NOMO-1 treated with dmso at 0.1 percent for 144 hours (cell line): ENCODE measurements at regions not wholly inside any gene's neighbourhood (a gene's known extent, or its start where the extent isn't known, plus 50 kb on each side); places are given as distances from the start of the nearest gene placed in this dataset.
A peak's percentile ranks its signal among the peaks of the same experiment; 100 is the strongest.
"Not testable (repeated sequence)": the region's sequence is repeated elsewhere in the genome, so short reads cannot be mapped to it uniquely, and the experiment has no call there.

ENCODE experiments used
- DNase-seq: peaks from one replicate; lab custom pipeline; 2025; ENCODE audit not compliant: unreplicated experiment; lab: John Stamatoyannopoulos, UW

DNA sequence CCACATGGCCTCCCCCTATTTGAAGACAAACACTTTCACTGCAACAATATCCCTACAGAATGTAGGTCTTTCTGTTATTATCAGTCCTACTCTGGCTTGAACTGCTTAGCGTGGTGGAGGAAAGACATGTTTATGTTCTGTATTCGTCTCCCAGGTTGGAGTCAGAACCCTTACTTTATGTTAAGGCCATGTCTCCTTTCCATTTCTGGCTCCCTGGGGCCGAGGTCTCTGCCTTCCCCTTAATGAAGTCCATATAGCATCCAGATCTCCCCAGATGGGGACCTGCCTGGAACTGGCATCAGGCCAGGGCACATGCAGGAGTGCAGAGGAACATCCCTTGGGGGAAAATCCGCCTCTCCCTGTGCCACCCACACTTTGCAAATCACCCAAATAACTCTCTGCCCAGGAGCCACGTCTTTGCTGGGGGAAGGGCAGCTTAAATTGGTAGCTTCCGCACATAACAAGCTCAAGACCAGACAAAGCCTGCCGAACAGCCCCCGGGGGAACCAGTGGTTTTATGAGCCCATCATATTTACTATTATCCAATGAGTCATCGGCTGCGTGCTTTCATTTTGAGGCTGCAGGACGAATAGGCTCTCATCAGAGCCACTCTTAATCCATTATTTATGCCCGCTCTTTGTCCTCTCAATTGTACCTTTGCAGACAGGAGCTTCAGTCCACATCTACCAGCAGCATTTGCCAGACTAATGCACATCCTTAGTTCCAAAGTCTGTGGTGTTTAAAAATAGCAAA, 237.0 kb downstream of the UACA start:
- DNase-seq, result peak; percentile 62

DNA sequence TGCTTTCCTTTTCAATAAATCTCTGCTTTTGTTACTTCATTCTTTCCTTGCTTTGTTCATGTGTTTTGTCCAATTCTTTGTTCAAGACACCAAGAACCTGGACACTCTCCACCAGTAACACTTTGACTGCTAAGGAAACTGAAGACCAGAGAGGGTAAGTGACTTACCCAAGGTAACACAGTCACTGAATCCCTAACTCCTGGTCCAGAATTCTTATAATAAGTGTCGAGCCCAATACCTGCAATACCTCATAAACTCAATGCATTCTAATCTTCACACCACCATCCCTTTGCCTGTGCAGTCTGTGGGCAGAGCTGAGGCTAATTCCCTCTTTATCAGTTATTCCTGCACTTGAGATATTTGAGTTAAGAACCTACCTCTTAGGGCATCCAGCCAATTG, 237.8 kb downstream of the UACA start:
- DNase-seq, result no peak

DNA sequence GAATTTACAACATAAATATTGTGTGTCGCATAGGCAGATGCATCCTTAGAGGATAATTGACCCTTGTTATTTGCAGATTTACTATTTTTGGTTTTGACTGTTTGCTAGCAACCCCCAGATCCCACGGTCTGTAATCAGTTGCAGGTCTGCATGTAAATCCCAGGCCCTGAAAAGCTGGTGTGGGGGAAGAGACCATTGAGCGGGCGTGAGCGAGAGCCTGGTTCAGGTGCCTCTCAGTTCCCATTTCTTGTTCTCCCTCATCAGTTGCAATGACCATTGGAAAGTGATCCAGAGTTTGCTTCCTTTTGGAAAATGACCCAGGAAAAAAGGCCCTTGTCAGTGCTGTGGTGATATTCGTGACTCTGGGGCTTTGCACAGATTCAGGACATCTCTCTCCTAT, 238.9 kb downstream of the UACA start:
- no peak for DNase-seq

DNA sequence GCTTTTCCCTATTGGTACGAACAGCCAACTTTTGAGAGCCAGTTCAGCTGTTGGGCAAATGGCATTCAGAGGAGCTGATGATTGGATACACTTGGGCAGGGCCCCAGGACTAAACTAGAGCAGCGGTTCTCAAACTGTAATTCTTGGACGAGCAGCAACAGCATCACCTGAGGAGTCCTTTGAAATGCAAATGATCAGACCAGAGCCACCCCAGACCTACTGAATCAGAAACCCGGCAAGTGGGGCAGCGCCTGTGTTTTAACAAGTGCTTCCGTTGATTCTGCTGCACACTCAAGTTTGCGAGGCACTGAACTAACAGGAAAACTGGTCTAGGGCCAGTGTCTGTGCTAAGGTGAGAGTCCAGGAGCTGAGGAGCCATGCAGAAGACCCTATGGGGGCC, 239.7 kb downstream of the UACA start:
- no peak for DNase-seq

DNA sequence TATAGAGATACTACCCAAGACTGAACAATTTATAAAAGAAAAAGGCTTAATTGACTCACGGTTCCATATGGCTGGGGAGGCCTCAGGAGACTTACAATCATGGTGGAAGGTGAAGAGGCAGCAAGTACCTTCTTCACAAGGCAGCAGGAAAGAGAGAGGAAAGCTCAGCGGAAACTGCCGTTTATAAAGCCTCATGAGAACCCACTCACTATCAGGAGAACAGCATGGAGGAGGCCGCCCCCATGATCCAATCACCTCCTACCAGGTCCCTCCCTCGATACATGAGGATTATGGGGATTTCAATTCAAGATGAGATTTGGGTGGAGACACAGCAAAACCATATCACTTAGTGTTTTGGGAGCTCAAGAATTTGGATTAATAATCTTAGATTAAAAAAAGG, 240.2 kb downstream of the UACA start:
- no peak for DNase-seq

DNA sequence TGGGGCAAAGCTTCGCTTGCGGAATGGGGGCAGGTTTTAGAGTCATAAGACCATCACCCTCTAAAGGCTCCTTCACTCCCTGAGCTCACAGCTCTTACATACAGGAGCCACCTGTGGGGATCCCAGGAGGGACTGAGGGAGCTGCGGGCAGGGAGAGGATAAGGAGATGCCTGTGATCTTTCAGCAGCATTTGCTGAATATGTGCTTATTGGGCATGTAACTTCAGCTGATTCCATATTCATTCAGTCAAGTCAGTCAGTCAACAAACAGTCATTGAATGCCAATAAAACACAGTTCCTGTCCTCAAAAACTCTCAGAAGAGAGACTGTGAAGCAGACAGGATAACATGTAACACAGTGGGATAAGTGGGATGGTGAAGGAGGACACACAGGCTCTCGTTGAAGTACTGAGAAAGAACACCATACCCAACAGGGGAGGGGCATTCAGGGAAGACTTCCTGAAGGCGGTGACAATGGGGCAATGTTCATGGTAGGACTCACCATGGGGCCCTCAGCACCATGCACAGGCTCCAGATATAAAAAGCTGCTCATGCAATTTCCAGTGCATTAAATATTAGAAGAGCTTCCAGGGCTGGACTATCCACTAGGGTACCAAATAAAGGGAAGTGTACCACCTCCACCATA, 240.9 kb downstream of the UACA start:
- DNase-seq, result no peak

DNA sequence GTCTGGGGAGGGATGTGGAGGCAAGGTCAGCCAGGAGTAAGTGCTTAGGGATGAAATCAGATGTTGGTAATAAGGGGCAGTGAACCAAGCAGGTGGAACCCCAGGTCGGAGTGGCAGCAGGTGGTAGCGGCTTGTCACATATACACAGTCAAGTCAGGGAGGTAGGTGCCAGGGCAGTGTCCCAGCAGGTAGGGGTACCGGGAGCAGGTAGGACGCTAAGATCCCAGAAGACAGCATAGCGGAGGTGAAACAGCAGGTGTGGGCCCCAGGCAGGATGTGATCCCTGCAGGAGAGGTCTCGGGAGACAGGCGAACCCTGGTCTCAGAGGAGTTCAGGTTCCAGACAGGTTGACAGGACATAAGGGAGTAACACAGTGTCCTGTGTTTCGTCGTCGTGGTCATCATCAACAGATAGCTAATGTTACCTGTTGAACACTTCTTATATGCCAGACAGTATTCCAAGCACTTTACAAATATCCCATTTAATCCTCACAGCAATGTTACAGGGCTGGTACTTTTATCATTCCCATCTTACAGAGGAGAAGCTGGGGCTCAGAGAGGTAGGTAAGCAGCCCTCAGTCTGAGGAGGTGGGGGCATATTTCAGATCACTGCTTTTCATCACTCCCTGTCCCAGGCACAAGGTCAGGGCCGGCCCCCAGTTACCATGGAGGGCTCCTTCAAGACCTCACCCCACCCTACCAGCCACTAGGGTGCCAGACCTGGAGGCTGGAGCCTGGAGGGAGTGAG, 241.6 kb downstream of the UACA start:
- no peak for DNase-seq

DNA sequence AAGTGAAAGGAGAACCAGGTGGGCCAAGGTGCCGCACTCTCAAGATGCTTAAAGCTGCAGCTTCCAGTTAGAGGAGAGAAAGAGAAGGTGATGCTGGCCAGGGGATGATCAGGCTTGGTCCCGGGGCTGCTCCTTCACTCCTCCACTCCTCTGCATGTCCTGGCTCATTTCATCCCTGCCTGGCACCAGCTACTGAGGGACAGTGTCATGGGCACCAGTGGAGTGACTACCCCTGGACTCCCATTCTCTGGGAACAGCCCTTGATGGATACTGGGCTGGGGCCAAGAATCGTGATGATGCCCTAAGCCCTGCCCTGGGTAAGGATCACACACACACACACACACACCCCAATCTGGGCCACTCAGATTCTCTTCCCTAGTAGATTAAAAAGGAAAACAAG, 243.7 kb downstream of the UACA start:
- no peak for DNase-seq

DNA sequence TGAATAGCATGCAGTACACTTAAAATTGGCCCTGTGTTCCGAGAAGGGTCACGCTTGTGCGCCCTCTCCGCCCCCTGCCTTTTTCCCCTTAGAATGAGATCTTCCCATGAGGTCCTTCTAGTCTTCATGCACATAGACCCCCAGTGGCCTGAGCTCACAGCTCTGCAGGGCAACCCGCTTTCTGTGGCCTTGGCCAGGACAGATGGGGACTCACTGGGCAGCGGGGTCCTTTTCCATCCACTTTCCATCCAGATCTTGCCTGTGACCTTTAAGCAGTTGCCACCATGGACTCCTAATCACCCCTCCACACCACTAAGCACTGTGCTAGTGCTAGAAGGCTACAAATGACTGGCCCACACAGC, 244.4 kb downstream of the UACA start:
- no peak for DNase-seq

DNA sequence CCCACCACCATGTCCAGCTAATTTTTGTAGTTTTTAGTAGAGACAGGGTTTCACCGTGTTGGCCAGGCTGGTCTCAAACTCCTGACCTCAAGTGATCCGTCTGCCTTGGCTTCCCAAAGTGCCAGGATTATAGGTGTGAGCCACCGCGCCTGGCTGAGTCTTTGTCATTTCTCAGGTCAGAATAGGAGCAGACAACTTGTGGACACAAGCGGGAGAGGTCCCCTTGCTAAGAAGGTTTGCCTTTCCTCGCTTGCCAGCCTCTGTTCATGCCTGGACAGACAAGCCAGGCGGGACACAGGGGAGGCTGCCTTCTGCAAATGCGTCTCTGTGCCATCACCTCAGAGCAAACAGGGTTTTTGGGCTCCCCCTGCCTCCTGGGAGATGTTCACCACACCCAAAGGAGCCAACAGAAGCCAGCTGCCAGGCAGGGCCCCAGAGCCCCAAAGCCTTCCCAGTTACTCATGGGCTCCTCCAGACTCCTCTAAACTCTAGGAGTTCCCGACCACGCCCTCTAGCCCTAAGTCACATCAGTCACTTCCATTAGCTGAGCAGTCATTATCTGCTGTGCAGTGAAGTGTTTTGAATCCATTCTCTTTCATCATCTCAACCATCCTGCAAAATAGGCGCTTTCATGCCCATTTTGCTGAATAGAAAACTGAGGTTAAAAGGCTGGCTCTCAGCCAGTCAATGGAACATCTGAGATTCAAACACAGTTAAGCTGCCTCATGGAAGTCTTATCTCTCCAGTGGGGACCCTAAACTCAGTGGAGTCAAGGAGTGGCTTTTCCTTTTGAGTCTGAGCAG, 245.0 kb downstream of the UACA start:
- DNase-seq, result no peak

DNA sequence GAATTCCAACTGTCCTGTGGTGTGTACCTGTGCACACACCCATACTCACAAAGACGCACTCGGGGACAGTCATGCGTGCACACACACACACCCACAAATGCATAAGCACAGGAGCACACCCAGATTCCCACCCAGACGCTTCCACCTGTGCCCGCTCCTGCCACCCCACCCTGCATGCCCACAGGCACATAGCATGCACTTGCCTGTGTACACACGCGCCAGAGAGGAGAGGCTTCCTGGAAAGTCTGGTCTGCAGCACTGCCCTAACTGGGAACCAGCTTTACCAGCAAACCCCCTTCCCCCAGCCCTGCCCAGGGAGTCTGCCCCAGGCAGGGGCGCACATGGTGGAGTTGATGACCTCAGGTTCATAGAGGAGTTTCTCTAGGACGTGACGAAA, 246.2 kb downstream of the UACA start:
- no peak for DNase-seq

DNA sequence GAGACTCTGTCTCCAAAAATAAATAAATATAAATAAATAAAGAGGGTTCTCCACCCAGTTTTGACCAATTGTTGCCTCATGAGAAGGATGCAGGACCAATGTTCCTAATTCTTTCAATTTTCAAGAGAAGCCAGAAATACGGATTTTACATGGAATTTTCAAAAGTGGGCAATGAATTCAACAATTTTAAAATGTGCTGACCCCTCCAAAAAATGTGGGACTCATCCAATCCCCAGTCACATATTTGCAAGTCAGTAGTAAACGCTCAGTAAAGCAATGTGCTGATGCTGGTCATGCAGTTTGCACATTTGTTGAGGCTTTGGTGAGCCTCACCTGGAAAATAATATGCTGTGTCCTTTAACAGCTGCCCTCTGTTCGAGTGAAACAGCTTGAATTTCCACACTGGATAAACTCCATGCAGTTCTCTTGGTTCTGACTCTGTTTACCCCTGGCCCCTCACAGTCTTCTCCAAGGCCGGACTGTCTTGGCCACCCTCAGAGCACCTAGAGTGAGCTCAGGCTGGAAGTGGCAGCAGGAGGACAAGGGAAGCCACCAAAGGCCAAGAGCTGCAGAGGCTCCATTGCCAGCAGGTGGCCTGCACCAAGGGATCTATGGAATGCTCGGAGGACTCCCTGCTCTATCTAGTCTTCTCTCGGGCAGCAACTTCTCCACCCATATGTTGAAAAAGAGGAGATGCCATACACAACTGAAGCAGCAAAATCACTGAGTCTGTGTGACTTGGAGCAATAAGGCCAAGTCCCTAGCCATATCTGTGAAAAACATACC, 246.8 kb downstream of the UACA start:
- no peak for DNase-seq

DNA sequence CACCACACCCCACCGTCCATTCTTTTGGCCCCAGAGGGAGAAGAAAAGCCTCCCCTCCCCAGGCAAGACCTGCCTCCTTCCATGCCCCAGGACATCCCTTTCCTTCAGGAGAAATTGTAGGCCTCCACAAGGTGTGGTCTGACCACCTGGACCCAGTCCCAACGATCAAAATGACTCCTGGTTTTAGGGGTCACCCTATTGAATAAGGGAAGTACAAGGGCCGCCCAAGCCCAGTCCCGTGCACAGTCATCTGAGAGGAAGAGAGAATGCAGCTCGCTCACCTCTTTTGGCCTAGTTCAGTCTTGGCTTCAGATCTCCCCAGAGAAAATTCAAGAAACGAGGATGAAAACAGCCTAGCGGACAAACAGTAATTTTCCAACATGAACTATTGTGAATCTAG, 249.1 kb downstream of the UACA start:
- no peak for DNase-seq

DNA sequence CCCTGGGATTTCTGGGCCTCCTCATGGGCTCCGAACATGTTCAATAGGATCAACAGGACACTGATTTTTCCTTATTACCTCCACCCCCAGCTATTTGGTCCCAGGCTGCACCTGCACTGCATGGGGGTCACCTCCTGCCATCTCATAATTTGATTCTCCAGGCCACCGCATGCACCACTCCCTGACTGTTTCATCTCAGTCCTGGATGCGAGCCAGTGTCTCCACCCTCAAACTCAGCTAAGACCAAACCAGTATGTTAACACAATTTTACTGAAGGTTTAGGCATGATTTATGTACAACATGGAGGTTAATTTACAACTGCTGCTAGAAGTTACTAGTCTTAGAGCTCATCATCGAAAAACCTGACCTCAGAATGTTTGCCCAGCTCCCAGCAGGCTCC, 249.5 kb downstream of the UACA start:
- DNase-seq, result no peak

DNA sequence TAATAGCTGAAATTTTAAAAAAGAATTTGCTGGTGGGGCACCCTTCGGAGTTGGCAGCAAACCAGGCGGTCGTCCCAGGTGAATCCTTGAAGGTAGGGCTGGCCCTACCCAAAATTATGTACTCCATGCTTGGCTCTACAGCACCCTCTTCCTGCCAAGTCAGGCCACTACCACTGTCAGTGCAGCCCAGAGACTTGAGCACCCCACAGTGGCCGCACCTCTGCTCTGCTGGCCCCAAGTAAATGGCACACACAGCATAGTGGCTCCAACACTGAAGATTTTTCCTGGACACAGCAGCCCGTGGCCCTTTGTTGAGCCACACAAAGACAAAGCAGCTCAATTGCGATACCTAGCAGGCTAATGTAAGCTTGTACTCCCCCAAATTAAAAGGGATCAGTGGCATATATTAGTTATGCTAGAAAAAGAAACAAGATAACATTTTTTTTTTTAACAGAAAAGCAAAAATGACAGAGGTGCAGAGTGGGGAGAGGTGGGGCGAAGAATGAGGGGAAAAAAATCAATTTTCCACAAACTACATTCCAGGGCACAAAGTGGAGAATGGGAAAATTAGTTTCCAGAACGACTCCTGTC, 250.5 kb downstream of the UACA start:
- DNase-seq, result peak; percentile 80

DNA sequence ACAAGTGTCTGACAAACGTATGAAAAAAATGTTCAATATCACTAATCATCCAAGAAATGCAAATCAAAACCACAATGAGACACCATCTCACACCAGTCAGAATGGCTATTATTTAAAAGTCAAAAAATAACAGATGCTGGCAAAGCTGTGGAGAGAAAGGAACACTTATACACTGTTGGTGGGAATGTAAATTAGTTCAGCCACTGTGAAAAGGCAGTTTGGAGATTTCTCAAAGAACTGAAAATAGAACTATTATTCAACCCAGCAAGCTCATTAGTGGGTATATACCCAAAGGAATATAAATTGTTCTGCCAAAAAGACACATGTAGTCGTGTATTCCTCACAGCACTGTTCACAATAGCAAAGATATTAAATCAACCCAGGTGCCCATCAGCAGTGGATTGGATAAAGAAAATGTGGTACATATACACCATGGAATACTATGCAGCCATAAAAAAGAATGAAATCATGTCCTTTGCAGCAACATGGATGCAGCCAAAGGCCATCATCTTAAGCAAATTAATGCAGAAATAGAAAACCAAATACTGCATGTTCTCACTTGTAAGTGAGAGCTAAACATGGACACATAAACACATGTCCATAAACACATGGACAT, 251.3 kb downstream of the UACA start:
- not testable (repeated sequence) for DNase-seq

DNA sequence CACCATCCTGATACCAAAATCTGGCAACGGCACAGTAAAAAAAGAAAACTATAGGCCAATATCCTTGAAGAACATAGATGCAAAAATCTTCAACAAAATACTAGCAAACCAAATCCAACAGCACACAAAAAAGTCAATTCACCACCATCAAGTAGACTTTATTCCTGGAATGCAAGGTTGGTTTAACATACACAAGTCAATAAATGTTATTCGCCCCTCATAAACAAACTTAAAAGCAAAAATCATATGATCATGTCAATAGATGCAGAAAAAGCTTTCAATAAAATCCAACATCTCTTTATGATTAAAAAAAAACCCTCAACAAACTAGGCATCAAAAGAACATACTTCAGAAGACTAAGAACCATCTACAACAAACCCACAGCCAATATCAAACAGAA, 252.9 kb downstream of the UACA start:
- DNase-seq, result no peak

DNA sequence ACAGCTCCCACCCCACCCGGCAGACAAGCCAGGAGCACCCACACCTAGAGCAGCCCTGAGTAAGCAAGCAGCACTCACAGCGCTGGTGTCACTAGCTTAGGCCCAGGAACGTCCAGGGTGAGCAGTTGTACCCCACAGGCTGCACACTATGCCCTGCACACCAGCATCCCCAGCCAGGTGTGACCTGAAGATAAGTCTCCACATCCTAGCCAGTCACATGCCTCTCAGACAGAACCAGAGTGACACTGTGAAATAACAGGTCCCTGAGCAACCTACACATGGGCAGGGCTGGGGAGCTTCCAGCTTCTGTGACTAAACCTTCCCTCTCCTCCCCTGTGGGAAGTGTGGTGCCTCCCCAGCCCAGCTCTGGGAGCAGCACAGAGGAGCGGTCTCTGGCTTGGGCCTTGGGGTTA, 253.6 kb downstream of the UACA start:
- no peak for DNase-seq

DNA sequence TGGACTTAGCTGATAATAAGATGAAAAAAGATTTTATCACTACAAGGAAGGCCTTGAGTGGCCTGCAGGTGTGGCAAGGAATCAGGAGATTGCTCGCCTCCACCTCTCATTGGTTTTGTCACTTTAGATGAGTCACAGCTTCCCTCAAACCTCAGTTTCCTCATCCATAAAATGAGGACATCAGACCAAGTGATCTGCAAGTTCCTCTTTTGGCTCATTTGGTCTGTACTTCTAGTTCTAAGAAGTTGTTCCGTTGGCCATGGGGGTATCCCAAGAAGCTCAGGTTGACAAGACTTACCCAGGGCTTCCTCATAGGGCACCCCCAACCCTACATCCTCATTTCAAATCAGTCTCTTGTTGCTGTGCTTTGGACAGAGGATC, 254.1 kb downstream of the UACA start:
- peak; percentile 79 for DNase-seq
